ENCODE measurements at regions not wholly inside any gene's neighbourhood (a gene's known extent, or its start where the extent isn't known, plus 50 kb on each side); places are given as distances from the start of the nearest gene placed in this dataset.

- TF ChIP-seq EZH2 (IDR thresholded peaks at IDR 0.05; ENCODE audit: borderline replicate concordance, low read depth, low read length, severe bottlenecking), result no peak
- no peak for TF ChIP-seq CTCF (IDR thresholded peaks at IDR 0.05; ENCODE audit: borderline replicate concordance, extremely low read depth, low read length, poor library complexity, severe bottlenecking)
Measured at GRCh38 chr14:44339231-44339630, 167.9 kb downstream of the FSCB start.

Data from DND-41 (cell line).